Hepatocyte (in vitro differentiated cells): ENCODE measurements at regions not wholly inside any gene's neighbourhood (a gene's known extent, or its start where the extent isn't known, plus 50 kb on each side); places are given as distances from the start of the nearest gene placed in this dataset.

Experiments used
- DNase-seq: peaks from one replicate; pipeline ENCODE4 v3.0.0-alpha.2; 2016; ENCODE audit warnings: low spot score
- H2AFZ ChIP-seq: fragments of 200-600 bp; sonication (generic); 2 replicates; pipeline ENCODE4 v1.6.0; 2016; ENCODE audit warnings: antibody characterized with exemption, mild to moderate bottlenecking
- H3K27ac ChIP-seq: fragments of 200-600 bp; sonication (generic); 2 replicates; pipeline ENCODE4 v1.5.1; 2016; ENCODE audit warnings: mild to moderate bottlenecking
- H3K27me3 ChIP-seq: fragments of 200-600 bp; sonication (generic); 2 replicates; pipeline ENCODE4 v1.6.1; 2016
- H3K36me3 ChIP-seq: fragments of 200-600 bp; sonication (generic); replicated peaks from 2 replicates; pipeline ENCODE4 v1.5.1; 2016; ENCODE audit warnings: low read depth; ENCODE audit not compliant: insufficient read depth
- H3K4me1 ChIP-seq: fragments of 200-600 bp; sonication (generic); 2 replicates; pipeline ENCODE4 v1.5.1; 2016; ENCODE audit warnings: mild to moderate bottlenecking, moderate library complexity; ENCODE audit not compliant: insufficient read depth
- H3K4me2 ChIP-seq: fragments of 200-600 bp; sonication (generic); 2 replicates; pipeline ENCODE4 v1.6.0; 2016
- H3K4me3 ChIP-seq: fragments of 200-600 bp; sonication (generic); 2 replicates; pipeline ENCODE4 v1.5.1; 2016; ENCODE audit warnings: mild to moderate bottlenecking
- H3K79me2 ChIP-seq: fragments of 200-600 bp; sonication (generic); 2 replicates; pipeline ENCODE4 v1.6.0; 2017; ENCODE audit warnings: mild to moderate bottlenecking
- H3K9me2 ChIP-seq: fragments of 200-600 bp; sonication (generic); replicated peaks from 2 replicates; pipeline ENCODE4 v1.6.0; 2017; ENCODE audit warnings: mild to moderate bottlenecking; ENCODE audit not compliant: insufficient read depth
- H3K9me3 ChIP-seq: fragments of 200-600 bp; sonication (generic); 2 replicates; pipeline ENCODE4 v1.5.1; 2016; ENCODE audit warnings: low read depth, mild to moderate bottlenecking
- H4K20me1 ChIP-seq: fragments of 200-600 bp; sonication (generic); 2 replicates; pipeline ENCODE4 v1.6.0; 2016; ENCODE audit warnings: mild to moderate bottlenecking; ENCODE audit not compliant: insufficient read depth, poor library complexity, severe bottlenecking
- EZH2 ChIP-seq: fragments of 200-600 bp; sonication (generic); IDR thresholded peaks from 2 replicates; pipeline ENCODE4 v1.6.1; 2016; ENCODE audit warnings: antibody characterized with exemption, mild to moderate bottlenecking, borderline replicate concordance
- EZH2phosphoT487 ChIP-seq: fragments of 200-600 bp; sonication (generic); IDR thresholded peaks from one replicate; pipeline ENCODE4 v1.6.1; 2018; ENCODE audit warnings: antibody characterized with exemption, mild to moderate bottlenecking, low read depth, moderate library complexity; ENCODE audit not compliant: unreplicated experiment, severe bottlenecking
- WGBS: methylation state at CpG from one replicate; pipeline ENCODE4 v1.1.6; 2016; ENCODE audit warnings: low lambda C conversion rate; ENCODE audit errors: missing lambda C conversion rate; 5-methylcytosine and 5-hydroxymethylcytosine counted together
- TF ChIP-seq, protein P1 (sequence below): fragments of 200-600 bp; sonication (generic); IDR thresholded peaks from 2 replicates; pipeline ENCODE4 v1.5.1; 2016; ENCODE audit warnings: antibody characterized with exemption, mild to moderate bottlenecking; ENCODE audit not compliant: poor library complexity

DNA sequence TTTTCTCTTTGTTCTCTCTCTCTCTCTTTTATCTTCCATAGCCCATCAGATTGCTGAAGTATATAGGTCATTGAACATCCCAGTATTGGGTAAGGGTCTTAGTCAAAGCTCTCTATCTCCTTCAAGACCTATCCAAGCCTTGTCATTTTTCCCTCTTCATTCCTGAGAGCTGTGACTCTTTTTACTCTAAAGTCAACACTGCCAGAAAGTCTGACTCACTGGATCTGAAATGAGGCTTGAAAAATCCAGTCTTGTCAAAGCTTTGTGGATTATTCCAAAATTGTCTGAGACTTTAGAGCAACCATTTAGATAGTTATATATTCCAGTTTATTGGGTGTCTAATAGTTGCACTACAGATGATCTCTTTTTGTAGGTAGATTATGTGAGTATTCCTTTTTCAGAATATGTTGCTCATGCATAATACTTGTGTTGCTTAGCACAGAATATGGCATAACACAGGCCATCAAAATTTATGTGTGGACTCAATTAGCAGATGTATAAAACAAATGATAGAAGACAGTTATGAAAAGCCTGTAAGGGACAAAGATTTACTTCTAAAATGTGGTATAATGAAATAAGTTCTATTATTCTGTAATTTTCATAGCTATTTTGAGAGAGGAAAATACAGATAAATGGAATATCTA lies 389.3 kb upstream of the PCDH9 start:
- Histone ChIP-seq H3K4me1 (no peaks in the 10 kb centered on the region), H2AFZ (no peak overlapping the region), H4K20me1 (no peaks in the 10 kb centered on the region), H3K27ac (no peak overlapping the region), H3K9me3 (no peaks in the 10 kb centered on the region), H3K4me2 (no peak overlapping the region), H3K9me2 (no peaks in the 10 kb centered on the region), H3K79me2 (no peaks in the 10 kb centered on the region), H3K27me3 (no peaks in the 10 kb centered on the region), H3K4me3 (no peak overlapping the region), H3K36me3 (no peaks in the 10 kb centered on the region)
- TF ChIP-seq EZH2phosphoT487 (no peak), EZH2 (no peak)
- no peak for DNase-seq

DNA sequence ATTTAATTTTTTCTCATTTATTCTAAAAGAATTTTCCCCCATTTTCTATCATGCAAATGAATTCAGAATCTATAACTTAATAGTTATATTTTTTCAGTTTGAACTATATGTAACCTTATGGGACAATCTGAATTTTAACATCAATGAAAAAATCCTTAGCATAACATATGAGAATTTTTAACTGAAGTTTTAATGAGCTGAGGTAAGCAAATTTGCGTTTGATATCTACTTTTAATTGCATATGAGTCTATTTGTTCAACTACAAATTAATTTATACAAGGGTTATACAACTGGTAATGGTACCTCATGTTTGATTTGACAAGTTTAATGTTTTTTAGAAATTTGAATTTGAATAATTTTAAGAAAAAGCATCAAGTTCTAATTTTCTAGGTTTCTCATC lies 384.4 kb upstream of the PCDH9 start:
- 89% methylated on average over 1 of the region's 1 CpG for WGBS
- Histone ChIP-seq H3K36me3 (no peaks in the 10 kb centered on the region), H3K27ac (no peak overlapping the region)

DNA sequence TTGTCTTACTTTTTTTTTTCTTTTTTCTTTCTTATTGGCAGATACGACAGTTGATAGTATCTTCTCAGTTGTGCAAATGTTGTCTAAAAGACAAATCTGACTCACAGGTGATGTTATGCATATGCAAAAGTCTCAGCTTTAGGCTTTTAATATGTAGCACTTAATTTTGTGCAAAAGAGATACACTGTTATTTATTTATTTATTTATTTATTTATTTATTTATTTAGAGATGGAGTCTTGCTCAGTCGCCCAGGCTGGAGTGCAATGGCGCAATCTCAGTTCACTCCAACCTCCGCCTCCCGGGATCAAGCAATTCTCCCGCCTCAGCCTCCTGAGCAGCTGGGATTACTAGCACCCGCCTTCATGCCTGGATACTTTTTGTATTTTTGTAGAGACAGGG lies 383.9 kb upstream of the PCDH9 start:
- H3K27me3 ChIP-seq = no peaks in the 10 kb centered on the region
- no peak overlapping the region for H3K4me3 ChIP-seq
- H3K9me3 ChIP-seq = no peaks in the 10 kb centered on the region
- no peaks in the 10 kb centered on the region for H3K4me1 ChIP-seq
- no peak overlapping the region for H2AFZ ChIP-seq
- TF ChIP-seq EZH2 (no peak), EZH2phosphoT487 (no peak)
- TF ChIP-seq, protein P1, sequence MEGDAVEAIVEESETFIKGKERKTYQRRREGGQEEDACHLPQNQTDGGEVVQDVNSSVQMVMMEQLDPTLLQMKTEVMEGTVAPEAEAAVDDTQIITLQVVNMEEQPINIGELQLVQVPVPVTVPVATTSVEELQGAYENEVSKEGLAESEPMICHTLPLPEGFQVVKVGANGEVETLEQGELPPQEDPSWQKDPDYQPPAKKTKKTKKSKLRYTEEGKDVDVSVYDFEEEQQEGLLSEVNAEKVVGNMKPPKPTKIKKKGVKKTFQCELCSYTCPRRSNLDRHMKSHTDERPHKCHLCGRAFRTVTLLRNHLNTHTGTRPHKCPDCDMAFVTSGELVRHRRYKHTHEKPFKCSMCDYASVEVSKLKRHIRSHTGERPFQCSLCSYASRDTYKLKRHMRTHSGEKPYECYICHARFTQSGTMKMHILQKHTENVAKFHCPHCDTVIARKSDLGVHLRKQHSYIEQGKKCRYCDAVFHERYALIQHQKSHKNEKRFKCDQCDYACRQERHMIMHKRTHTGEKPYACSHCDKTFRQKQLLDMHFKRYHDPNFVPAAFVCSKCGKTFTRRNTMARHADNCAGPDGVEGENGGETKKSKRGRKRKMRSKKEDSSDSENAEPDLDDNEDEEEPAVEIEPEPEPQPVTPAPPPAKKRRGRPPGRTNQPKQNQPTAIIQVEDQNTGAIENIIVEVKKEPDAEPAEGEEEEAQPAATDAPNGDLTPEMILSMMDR = no peak
- H4K20me1 ChIP-seq = no peaks in the 10 kb centered on the region
- no peak overlapping the region for H3K4me2 ChIP-seq
- 95% methylated on average over 7 of the region's 7 CpGs for WGBS
- no peak overlapping the region for H3K27ac ChIP-seq
- no peak for DNase-seq
- H3K36me3 ChIP-seq = no peaks in the 10 kb centered on the region
- H3K79me2 ChIP-seq = no peaks in the 10 kb centered on the region
- H3K9me2 ChIP-seq = no peaks in the 10 kb centered on the region

More for the DNA sequence above, 384.4 kb upstream of the PCDH9 start:
- Histone ChIP-seq H3K9me2 (no peaks in the 10 kb centered on the region), H3K4me1 (no peaks in the 10 kb centered on the region), H2AFZ (no peak overlapping the region), H3K27me3 (no peaks in the 10 kb centered on the region), H3K4me2 (no peak overlapping the region), H4K20me1 (no peaks in the 10 kb centered on the region), H3K79me2 (no peaks in the 10 kb centered on the region), H3K4me3 (no peak overlapping the region), H3K9me3 (no peaks in the 10 kb centered on the region)
- DNase-seq = no peak
- TF ChIP-seq EZH2phosphoT487 (no peak), EZH2 (no peak)
- TF ChIP-seq, protein P1 = no peak

DNA sequence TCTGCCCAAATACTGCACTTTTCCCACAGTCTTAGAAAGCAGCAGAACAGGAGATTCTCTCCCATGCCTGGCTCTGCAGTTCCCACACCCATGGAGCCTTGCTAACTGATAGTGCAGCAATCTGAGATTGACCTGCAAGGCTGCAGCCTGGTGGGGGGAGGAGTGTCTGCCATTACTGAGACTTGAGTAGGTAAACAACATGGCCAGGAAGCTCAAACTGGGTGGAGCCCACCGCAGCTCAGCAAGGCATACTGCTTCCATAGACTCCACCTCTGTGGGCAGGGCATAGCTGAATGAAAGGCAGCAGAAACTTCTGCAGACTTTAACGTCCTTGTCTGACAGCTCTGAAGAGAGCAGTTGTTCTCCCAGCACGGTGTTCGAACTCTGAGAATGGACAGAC lies 358.5 kb upstream of the PCDH9 start:
- WGBS = 88% methylated on average over 4 of the region's 4 CpGs
- no peak for TF ChIP-seq EZH2
- TF ChIP-seq, protein P1 = no peak
- no peak for TF ChIP-seq EZH2phosphoT487

More for the DNA sequence above, 358.5 kb upstream of the PCDH9 start:
- no peak overlapping the region for H2AFZ ChIP-seq
- no peaks in the 10 kb centered on the region for H3K4me1 ChIP-seq
- H3K4me3 ChIP-seq = no peak overlapping the region
- no peaks in the 10 kb centered on the region for H3K27me3 ChIP-seq
- DNase-seq = no peak
- H3K36me3 ChIP-seq = no peaks in the 10 kb centered on the region
- no peaks in the 10 kb centered on the region for H3K9me3 ChIP-seq
- H3K4me2 ChIP-seq = no peak overlapping the region
- no peak overlapping the region for H3K27ac ChIP-seq
- no peaks in the 10 kb centered on the region for H3K79me2 ChIP-seq
- H3K9me2 ChIP-seq = no peaks in the 10 kb centered on the region
- H4K20me1 ChIP-seq = no peaks in the 10 kb centered on the region
